Duodenal mucosa (tissue), 2 donors: ENCODE measurements at regions not wholly inside any gene's neighbourhood (a gene's known extent, or its start where the extent isn't known, plus 50 kb on each side); places are given as distances from the start of the nearest gene placed in this dataset.
"Not testable (repeated sequence)": the region's sequence is repeated elsewhere in the genome, so short reads cannot be mapped to it uniquely, and the experiment has no call there.

Experiments
- H3K27ac ChIP-seq: one replicate; pipeline ENCODE4 v1.7.0; 2013; ENCODE audit warnings: low read depth, low read length
- H3K27me3 ChIP-seq, 2 donors: one replicate each; pipeline ENCODE4 v1.7.0; 2013; ENCODE audit warnings: low read length in 2 of 2, control low read depth in 1 of 2; ENCODE audit not compliant: insufficient read depth in 2 of 2, control insufficient read depth in 1 of 2
- H3K36me3 ChIP-seq, 2 donors: one replicate each; pipeline ENCODE4 v1.7.0; 2013; ENCODE audit warnings: low read length in 2 of 2, control low read depth in 1 of 2; ENCODE audit not compliant: insufficient read depth in 2 of 2, control insufficient read depth in 1 of 2
- H3K4me1 ChIP-seq, 2 donors: one replicate each; pipeline ENCODE4 v1.7.0; 2013; ENCODE audit warnings: low read length in 2 of 2, control low read depth in 1 of 2; ENCODE audit not compliant: insufficient read depth in 2 of 2, control insufficient read depth in 1 of 2
- H3K4me3 ChIP-seq, 2 donors: one replicate each; pipeline ENCODE4 v1.7.0; 2013; ENCODE audit warnings: low read length in 2 of 2, low read depth in 1 of 2
- H3K9ac ChIP-seq, 2 donors: one replicate each; pipeline ENCODE4 v1.7.0; 2013; ENCODE audit warnings: low read length in 2 of 2, low read depth in 1 of 2
- H3K9me3 ChIP-seq, 2 donors: one replicate each; pipeline ENCODE4 v1.7.0; 2013; ENCODE audit warnings: low read length in 2 of 2, control low read depth in 1 of 2; ENCODE audit not compliant: control insufficient read depth in 1 of 2

GRCh38 chr2:58764338-58765104, 523.4 kb upstream of the FANCL start:
- Histone ChIP-seq H3K36me3 (no peaks in the 10 kb centered on the region), H3K4me1 (no peaks in the 10 kb centered on the region), H3K4me3 (no peak overlapping the region), H3K27me3 (no peaks in the 10 kb centered on the region), H3K9me3 (no peaks in the 10 kb centered on the region), H3K27ac (no peak overlapping the region), H3K9ac (no peak overlapping the region)

- H3K27me3 ChIP-seq, result no peaks in the 10 kb centered on the region
Measured at GRCh38 chr2:58762176-58762781, 521.2 kb upstream of the FANCL start.

GRCh38 chr2:58757971-58758370, 516.8 kb upstream of the FANCL start:
- Histone ChIP-seq H3K27ac (no peak overlapping the region), H3K27me3 (no peaks in the 10 kb centered on the region), H3K4me1 (no peaks in the 10 kb centered on the region), H3K4me3 (no peak overlapping the region), H3K9me3 (no peaks in the 10 kb centered on the region), H3K9ac (no peak overlapping the region), H3K36me3 (no peaks in the 10 kb centered on the region)

More at GRCh38 chr2:58762176-58762781, 521.2 kb upstream of the FANCL start:
- Histone ChIP-seq H3K9ac (no peak overlapping the region), H3K36me3 (no peaks in the 10 kb centered on the region), H3K27ac (no peak overlapping the region), H3K9me3 (no peaks in the 10 kb centered on the region), H3K4me3 (no peak overlapping the region), H3K4me1 (no peaks in the 10 kb centered on the region)

GRCh38 chr2:58756336-58756735, 515.2 kb upstream of the FANCL start:
- Histone ChIP-seq H3K9me3 (no peaks in the 10 kb centered on the region), H3K4me3 (peak overlapping the region in 1 of 2 donors; percentile 20), H3K36me3 (no peaks in the 10 kb centered on the region), H3K27ac (no peak overlapping the region), H3K4me1 (no peaks in the 10 kb centered on the region), H3K9ac (no peak overlapping the region), H3K27me3 (no peaks in the 10 kb centered on the region)

GRCh38 chr2:58752507-58752906, 511.4 kb upstream of the FANCL start:
- H3K9ac ChIP-seq, result not testable (repeated sequence)

GRCh38 chr2:58751676-58752075, 510.6 kb upstream of the FANCL start:
- H3K9ac ChIP-seq, H3K36me3 ChIP-seq, H3K9me3 ChIP-seq, H3K4me1 ChIP-seq, H3K4me3 ChIP-seq, H3K27ac ChIP-seq, H3K27me3 ChIP-seq: not testable (repeated sequence)

More at GRCh38 chr2:58752507-58752906, 511.4 kb upstream of the FANCL start:
- not testable (repeated sequence) for H3K27ac ChIP-seq, H3K27me3 ChIP-seq, H3K9me3 ChIP-seq, H3K4me1 ChIP-seq, H3K36me3 ChIP-seq, H3K4me3 ChIP-seq

GRCh38 chr2:58749041-58749440, 507.9 kb upstream of the FANCL start:
- H3K9me3 ChIP-seq, result no peaks in the 10 kb centered on the region
- H3K27ac ChIP-seq, result no peak overlapping the region
- no peaks in the 10 kb centered on the region for H3K4me1 ChIP-seq
- H3K4me3 ChIP-seq, result no peak overlapping the region
- no peak overlapping the region for H3K9ac ChIP-seq
- H3K27me3 ChIP-seq, result no peaks in the 10 kb centered on the region
- H3K36me3 ChIP-seq, result no peaks in the 10 kb centered on the region

- not testable (repeated sequence) for H3K4me3 ChIP-seq, H3K4me1 ChIP-seq, H3K36me3 ChIP-seq, H3K9me3 ChIP-seq, H3K9ac ChIP-seq, H3K27me3 ChIP-seq, H3K27ac ChIP-seq
Measured at GRCh38 chr2:58745334-58745733, 504.2 kb upstream of the FANCL start.

- Histone ChIP-seq H3K9me3 (no peaks in the 10 kb centered on the region), H3K27me3 (no peaks in the 10 kb centered on the region), H3K4me3 (no peak overlapping the region), H3K4me1 (no peaks in the 10 kb centered on the region), H3K36me3 (no peaks in the 10 kb centered on the region), H3K27ac (no peak overlapping the region), H3K9ac (no peak overlapping the region)
Measured at GRCh38 chr2:58740426-58740825, 499.3 kb upstream of the FANCL start.

GRCh38 chr2:58739033-58739432, 497.9 kb upstream of the FANCL start:
- Histone ChIP-seq H3K9ac (no peak overlapping the region), H3K27ac (no peak overlapping the region), H3K4me3 (no peak overlapping the region), H3K27me3 (no peaks in the 10 kb centered on the region), H3K36me3 (no peaks in the 10 kb centered on the region), H3K4me1 (no peaks in the 10 kb centered on the region), H3K9me3 (no peaks in the 10 kb centered on the region)
